CD4-positive, alpha-beta T cell treated with Interleukin-1 beta for 1 hour (primary cell): ENCODE measurements at regions not wholly inside any gene's neighbourhood (a gene's known extent, or its start where the extent isn't known, plus 50 kb on each side); places are given as distances from the start of the nearest gene placed in this dataset.

Source experiments
- DNase-seq, 2 donors: peaks; one replicate each; pipeline ENCODE4 v3.0.0-alpha.2; 2020 to 2022

DNA sequence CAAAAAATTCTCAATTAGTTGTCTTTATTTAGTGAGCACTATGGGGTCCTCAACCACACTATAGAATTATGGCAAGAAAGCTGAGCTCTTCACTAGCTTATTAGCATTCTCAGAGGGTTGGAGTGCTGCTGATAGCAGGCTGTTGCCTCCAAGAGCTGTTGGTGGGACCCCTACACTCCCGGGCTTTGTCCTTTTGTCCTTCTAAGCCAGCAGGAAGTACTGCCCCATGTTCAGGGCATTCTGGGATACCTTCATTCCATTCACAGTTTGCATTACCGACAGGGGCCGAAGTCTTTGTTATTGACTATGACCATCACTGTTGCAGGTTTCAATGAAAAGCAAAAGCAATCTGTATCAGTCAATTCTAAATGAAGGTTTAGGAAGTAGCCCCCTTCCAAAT is 89.5 kb upstream of the OTX2 start:
- DNase-seq = no peak

DNA sequence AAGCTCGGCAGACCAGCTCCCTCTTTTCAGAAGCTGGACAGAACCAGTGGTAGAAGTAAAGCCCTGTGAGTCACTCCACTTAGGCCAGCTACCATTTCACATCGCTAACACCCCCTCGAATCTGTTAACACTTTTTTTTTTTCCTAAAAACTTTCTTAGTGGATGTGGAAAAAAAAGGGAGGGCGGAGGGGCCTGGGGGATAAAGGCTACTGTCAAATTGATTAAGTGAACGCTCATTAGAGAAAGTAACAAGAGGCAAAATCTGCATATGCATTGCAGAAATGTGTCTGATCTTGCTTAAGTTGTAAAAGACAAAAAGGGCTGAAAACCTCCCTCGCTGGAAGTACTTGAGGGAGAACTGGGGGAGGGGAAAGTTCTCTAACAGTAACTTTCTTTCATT is 86.6 kb upstream of the OTX2 start:
- no peak for DNase-seq

DNA sequence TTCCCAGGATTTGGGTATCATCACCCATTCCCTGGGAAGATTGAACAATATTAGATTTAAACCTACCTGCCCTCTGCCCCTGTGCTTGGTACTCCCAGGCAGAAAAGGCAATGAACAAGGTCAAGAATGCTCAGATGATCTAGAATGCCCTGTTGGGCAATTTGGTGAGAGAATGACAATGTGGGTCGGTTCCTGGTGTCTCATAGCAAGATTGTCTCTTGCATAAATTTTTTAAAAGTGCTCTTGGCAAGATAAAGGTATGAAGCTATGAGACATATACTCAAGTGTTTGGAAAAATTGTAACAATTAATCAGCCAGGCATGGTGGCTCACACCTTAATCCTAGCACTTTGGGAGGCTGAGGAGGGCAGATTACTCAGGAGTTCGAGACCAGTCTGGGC is 86.0 kb upstream of the OTX2 start:
- DNase-seq = no peak

DNA sequence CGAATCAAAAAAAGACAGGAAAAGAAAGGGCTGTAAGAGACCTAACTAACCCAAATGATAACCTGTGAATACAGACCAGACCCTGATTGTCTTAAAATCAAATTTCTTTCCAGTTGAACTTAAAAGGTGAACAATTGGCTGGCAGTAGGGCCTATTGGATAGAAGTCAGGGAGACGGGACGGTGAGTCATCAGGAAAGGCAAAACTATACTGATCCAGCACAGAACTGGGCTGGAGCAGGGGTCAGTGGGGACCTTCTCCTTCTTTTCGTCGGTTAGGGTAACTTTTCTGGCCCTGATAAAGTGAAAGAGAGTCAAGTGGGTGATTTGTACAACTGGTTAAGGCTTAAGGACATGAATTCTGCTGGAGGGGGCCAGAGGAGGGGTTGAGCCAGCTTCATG is 84.9 kb upstream of the OTX2 start:
- DNase-seq = no peak

DNA sequence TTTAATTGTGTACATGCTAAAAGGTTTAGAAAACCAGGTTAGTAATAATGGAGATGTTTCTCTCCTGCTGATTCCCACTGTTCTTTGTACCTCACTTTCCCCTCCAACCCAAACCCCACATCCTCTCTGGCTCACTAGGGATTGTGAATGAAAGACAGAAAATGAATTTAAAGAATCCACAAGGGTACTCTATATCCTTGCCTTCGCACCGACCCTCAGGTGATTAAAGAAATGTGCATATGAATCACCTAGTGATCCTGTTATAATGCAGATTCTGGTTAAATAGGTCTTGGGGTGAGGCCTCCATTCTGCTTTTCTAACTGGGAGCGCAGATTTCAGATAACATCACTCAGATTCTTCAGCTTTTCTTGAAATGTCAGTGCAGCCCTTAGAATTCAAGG is 84.3 kb upstream of the OTX2 start:
- DNase-seq = no peak

DNA sequence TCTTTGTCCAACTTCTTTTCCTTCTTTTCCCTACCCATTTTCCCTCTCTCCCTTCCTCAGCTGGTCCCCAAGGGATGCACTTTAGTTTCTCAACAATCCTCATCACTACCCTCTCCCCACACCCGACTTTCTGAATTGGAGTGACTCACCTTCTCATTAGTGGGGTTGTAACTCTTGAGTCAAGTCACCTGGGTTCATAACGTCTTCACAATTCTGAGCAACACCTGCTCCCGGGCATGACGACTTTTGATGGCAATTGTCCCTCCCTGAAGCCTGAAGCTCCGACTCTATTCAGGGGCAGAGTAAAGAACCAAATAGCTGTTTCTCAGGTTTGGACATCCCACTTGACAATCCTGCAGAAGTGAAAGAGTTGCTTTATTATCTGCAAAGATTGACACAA is 82.7 kb upstream of the OTX2 start:
- no peak for DNase-seq

DNA sequence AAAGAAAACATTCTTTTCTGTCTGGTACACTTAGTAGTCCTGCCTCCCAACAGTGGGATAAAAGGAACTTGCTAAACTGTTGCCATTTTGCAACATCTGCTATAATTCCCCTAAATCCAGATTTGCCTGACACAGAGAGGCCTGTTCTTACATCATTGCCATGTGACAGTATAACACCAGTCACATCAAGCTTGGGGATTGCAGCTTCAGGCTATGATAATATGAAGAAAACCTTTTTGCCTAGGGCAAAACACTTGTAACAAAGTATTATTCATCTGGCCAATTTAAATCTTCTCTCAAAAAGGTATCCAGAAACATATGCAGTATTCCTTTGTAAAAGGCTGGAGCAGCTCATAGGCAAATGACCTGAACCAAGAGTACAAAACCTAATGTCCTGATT is 80.9 kb upstream of the OTX2 start:
- no peak for DNase-seq

DNA sequence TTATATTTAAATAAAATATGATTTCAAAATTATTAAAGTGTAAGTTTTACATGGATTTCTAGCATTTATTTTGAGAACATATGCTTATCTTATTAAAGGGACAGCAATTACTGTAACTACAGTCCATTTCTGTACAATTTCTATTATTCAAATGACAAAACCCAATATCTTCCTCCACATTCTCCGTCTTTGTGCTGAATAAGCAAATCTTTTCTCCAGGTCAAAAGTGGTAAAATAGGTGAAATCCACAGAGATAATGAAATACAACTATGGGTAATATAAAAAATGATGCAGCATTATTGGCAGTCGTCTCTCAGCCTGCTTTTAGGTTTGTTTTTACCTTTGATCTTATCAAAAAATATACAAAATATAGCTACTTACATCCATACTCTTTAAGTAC is 79.4 kb upstream of the OTX2 start:
- DNase-seq = no peak

DNA sequence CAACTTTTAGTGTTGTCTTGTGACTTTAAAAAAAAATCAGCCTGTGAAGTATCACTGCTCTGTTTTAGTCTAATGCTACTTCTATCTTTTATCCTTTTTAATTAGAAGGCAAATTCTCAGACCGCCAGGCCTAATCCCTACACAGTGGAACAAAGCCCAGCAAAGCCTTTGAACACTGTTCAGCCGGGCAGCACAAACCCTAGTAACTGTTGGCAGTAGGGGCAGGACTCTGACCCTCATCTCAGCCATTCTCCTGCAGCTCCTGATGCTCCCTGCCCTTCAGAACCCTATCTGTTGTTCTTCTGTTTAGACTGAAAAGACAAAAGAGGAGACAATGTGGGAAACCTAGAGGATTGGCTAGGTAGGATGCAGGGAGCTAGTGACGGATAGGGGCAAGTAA is 78.0 kb upstream of the OTX2 start:
- no peak for DNase-seq

DNA sequence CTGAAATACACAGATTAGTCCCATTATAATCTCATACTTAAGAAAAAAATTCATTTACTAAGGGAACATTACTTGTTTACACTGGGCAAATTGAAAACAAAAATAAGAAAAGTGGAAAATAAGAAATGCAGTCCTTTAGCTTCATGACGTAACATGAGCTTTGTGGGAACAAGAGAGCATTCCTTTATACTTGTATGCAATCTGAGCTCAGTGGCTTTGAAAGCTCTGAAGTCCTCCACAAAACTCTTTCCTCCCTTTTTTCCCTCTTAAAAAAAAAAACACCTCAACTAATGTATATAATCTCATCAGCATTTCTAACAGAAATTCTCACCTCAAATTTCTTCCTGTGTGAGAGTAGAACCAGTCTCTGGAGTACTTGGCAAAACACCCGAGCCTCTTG is 76.9 kb upstream of the OTX2 start:
- DNase-seq = no peak

DNA sequence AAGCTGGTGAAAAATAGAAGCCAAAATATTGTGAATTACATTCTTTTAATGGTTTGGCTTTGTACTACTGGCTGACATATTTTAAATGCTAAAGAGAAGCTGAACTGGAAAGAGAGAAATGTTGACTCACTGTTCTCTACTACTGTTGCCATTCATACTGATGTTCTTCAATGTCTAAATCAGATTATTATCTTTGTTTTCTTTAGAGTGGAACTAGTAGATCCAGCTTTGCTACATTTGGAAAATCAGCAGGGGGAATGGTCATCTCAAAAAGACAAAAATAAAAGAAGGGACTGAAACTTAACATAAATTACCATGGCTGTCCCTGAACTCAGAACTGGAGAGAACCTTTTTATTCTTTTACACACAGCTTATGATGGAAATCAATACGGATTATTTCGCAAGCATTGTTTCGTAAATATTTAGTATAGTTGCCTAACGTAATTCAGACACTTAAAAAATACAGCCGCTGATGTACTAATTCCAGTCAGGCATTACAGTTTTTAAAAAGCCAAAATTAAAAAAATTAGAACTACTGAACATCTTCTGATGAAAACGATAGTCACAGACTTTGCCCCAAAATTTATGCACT is 76.3 kb upstream of the OTX2 start:
- DNase-seq = no peak

DNA sequence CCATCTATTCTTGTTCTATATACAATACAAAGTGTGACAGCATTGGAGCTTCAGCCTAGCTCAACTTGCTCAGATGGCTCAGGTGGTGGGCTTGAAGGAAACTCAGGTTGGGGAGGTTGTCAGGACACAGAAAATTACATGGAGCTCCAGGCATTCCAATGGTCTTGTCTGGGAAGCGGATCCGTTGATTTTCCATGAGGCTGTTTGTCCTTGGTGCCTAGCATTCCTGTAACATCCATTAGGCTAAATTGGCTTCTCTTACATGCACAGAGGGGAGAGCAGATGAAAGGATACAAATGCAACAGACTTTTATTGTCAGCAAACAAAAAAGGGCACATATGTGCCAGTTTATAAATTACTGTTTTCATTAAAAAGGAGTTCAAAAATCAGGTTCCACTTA is 75.5 kb upstream of the OTX2 start:
- DNase-seq = no peak

DNA sequence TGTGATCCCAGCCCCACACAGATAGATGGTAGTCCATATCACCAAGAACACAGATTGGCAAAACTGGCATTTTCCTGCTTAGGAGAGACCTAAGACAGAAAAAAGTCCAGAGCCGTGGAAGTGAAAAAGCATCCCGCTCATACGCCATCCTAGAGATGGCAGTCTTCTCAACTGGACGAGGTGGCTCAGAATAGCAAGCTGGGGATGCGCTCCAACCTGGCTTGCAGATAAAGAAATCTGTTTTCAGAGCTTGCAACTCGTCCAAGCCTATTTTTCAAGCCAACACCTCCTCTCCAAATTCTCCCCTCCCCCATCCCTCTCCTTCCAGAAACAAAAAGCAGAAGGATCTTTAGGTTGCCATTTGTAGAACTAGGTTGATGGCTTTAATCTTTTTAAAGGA is 74.3 kb upstream of the OTX2 start:
- DNase-seq = no peak

DNA sequence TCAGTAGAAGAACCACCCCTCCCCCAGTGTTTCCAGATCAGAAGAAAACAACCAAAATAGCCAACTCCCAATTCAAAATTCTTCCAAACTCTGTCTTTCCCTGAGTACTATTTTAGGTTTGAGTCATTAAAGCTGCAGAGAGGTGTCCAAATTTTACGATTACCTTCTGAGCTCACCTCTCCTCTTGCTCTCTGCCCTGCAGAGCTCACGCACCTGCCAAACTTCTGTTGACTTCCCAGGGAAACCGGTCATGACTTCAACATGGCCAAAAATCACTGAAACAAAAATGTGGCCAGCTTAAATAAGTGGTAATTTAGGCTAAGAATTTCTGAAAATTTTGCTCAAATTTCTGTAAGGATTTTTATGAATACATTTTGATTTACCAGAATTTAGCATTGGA is 70.9 kb upstream of the OTX2 start:
- no peak for DNase-seq

DNA sequence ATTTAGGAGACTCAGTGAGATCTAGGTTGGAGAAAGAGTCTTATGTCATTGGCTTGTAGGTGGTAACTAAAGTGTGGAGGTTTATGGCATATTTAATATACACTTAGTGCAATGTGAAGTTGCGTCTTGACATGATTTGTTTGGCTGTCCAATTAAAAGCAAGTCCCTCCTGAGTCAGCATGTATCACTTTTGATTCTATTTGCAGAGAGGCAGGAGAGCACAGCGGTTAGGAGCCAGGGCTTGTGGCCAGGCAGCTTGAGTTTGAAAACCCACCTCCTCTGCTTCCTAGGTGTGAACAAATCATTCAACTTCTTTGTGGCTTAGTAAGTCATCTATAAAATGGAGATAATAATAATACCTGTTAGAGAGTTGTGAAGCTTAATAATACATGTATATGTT is 68.5 kb upstream of the OTX2 start:
- no peak for DNase-seq

DNA sequence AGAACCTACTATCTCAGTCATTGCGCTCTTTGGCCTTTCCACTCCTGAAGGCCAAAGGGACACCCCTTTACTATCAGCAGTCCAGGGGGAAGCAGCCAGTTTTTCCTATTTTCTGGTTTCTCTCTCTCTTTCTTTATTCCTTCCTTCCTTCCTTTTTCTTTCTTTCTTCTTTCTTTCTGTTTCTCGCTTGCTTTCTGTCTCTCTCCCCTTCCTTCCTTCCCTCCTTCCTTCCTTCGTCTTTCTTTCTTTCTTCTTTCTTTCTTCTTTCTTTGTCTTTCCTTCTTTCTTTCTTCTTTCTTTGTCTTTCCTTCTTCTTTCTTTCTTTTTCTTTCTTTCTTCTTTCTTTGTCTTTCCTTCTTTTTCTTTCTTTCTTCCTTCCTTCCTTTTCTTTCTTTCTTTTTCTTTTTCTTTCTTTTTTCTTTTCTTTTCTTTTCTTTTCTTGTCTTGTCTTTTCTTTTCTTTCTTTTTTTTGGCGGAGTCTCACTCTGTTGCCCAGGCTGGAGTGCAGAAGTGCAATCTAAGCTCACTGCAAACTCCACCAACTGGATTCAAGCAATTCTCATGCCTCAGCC is 64.9 kb upstream of the OTX2 start:
- no peak for DNase-seq

DNA sequence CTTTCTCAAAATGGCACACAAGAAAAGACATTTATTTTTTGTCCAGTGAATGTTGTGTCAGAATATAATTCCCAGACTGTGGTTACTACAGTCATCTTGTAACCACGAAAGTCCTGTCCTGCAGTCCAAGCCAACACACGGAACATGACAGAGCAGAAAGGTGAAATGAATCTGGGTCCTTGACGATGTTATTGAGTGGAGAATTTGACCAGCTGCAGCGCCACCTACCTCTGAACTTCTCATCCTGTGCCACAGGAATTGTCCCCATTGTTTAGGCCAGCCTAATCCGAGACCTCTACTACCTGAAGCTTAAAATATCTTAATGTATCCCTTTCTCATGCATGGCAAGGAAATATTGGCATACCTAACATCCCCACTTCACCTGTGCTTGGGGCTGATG is 64.1 kb upstream of the OTX2 start:
- DNase-seq = no peak

DNA sequence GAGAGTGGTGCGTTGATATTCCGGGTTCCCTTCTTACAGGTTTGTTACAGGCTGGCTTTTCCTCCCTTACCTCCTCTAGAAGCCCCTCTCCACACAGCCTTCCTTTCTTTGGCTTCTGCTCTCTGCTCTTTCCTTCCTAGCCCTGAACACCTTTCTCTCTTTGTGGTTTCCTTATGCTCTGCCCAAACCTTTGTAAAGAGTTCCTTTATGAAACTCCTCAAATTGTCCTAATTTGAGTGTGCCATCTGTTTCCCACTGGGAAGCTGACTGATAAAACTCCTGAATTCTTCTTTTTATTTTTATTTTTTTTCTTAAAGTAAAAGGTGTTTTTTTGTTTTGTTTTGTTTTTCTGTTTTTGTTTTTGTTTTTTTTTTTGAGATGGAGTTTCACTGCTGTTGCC is 60.1 kb upstream of the OTX2 start:
- no peak for DNase-seq

DNA sequence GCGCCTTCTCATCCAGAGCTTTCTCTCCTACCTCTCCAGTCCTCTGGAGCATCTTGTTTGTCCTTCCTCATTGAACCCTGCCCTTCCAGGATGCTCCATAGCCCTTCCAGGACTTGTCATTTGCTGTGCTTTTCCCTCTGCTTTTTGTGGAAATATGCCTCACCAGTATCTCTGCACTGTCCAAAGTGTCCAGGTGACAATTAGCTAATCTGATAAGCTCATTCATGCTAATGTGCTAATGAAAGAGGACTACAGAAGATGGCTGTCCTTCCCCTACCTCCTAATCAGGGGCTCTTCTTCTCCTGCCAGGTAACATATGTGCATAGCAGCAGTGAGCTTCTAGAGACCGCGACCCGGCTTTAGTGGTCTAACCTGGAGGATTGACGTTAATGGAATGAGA is 58.4 kb upstream of the OTX2 start:
- DNase-seq = no peak

DNA sequence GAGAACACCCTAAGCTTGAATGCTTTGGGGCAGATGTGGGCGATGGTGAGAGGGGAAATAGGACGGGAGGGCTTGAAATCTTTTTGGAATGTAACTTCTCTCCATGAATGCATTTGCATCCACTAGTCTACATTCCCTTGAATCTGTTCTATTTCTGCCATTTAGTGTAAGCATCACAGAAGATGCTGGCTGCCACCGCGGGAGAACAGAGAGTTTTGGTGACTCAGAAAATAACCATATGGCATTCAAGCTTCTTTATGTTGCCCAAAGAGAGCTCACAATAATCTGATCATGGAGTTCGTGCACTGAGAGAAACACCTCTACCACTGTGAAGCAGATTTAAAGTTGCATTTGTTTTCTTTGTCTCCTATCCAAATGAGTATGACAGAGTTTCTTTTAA is 52.6 kb upstream of the OTX2 start:
- no peak for DNase-seq

DNA sequence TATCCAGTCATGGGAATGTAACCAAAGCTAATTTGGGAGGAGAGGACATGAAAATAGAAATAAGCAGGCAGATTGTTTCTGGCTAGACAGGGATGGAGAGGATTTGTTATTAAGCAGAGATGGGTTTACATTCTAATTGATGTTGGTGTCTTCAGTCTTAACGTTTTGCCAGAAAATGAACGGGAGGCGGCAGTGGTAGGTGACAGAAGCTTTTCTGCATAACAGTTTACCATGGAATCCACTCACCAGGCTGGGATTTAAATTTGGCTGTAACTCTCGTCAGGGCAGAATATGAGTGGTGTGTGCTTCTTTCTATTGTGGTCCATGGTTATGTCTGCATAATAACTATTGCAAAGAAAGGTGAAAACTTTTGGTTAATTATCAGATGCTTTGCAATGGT is 50.2 kb upstream of the OTX2 start:
- no peak for DNase-seq
